ENCODE measurements at regions not wholly inside any gene's neighbourhood (a gene's known extent, or its start where the extent isn't known, plus 50 kb on each side); places are given as distances from the start of the nearest gene placed in this dataset.

GRCh38 chr16:49048557-49048956, 233.1 kb downstream of the CBLN1 start:
- ATAC-seq = no peak
- Mint-ChIP-seq H3K27ac (no peak overlapping the region), H3K9me3 (peaks cover 0 to 3% of the 10 kb centered on the region in 2 donors), H3K4me1 (no peaks in the 10 kb centered on the region), H3K4me3 (no peak overlapping the region), H3K27me3 (no peaks in the 10 kb centered on the region)
- DNase-seq = no peak

DNA sequence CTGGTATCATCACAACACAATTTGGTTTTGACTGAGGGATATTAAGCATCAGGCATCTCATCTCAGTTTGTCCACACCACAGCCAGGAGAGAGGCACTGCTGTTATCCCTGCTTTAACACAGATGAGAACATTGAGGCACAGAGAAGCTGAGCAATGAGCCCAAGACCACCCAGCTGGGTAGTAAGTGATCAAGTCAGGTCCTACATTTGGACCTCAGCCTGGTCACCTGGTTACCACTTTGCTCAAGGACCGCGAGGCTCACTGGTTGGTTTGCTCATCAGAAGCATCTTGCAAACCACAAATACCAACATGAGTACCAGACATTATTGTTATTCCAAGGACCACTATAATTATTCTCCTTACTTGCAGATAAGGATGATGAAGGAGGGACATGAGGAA, 245.5 kb downstream of the CBLN1 start:
- ATAC-seq (no peak), DNase-seq (no peak)
- no peaks in the 10 kb centered on the region for H3K4me1 Mint-ChIP-seq
- no peaks in the 10 kb centered on the region for H3K27me3 Mint-ChIP-seq
- H3K27ac Mint-ChIP-seq = no peak overlapping the region
- H3K4me3 Mint-ChIP-seq = no peak overlapping the region
- peaks cover 0 to 6% of the 10 kb centered on the region in 2 donors for H3K9me3 Mint-ChIP-seq

DNA sequence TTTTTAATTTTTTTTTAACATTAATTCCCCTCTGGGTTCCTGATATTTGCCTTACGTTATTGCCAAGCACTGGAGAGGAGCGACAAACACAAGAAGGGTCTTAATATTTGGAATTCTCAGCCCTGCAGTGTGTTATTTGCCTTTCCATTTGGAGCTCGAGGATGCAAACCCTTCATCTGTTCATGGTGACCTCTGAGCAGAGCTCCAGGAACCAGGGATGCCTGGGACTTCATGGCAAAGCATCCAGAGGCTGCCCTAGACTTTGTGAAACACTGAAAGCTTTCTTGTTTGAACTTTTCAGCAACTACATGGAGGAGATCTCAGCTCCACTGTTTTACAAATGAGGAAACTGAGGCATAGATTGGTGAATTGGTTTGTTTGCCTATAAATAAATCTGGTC, 254.2 kb downstream of the CBLN1 start:
- Mint-ChIP-seq H3K4me1 (no peaks in the 10 kb centered on the region), H3K27me3 (peaks cover 8% of the 10 kb centered on the region), H3K4me3 (no peak overlapping the region), H3K9me3 (peaks cover 5 to 14% of the 10 kb centered on the region in 2 donors), H3K27ac (no peak overlapping the region)
- no peak for ATAC-seq
- no peak for DNase-seq

DNA sequence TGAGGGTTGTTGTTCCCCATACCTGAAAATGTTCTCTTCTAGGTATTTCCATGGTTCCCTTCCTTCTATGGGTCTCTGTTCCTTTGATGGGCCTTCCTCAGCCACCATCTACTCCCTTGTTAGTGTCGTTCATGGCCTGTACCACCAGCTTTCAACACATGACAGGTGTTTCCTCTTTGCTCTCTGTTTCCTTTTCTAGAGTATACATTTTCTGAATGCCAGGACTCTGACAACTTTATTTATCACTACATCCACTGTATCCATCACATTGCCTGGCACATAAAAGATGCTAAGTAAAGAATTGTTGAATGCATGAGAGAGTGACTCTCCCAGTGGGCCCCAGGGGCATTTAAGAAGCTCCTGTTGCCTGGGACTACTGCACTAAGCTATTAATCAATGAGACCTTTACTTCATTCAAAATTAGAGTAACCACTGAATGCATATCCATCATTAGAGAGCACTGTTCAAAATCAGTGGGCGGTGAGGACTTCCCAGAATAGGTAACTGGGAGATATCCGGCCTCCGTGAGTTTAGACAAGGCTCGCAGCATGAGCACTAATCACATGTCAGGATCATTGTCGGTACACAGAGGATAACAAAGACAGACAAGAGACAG, 255.0 kb downstream of the CBLN1 start:
- Mint-ChIP-seq H3K4me1 (no peaks in the 10 kb centered on the region), H3K9me3 (peaks cover 5 to 14% of the 10 kb centered on the region in 2 donors), H3K27me3 (peaks cover 8% of the 10 kb centered on the region), H3K27ac (no peak overlapping the region), H3K4me3 (no peak overlapping the region)
- DNase-seq = no peak
- no peak for ATAC-seq

DNA sequence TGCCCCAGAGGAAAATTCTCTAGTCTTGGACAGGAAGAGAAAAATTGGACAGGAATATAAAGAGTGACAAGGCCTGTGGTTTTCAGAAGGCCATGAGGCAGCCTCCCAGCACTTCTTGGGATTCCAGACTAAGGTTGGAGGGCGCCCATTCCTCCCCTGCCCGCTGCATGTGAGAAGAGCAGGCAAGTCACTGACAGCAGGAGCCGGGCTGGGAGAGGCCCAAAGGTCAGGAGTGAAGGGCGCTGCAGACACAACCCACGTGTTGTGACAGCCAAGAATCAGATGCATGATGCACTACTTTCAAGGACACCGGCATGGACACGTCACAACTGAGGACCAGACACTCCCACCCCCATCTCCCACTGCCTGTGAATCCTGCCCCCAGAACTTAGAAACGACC, 256.7 kb downstream of the CBLN1 start:
- Mint-ChIP-seq H3K27me3 (peaks cover 10% of the 10 kb centered on the region), H3K4me1 (no peaks in the 10 kb centered on the region), H3K4me3 (no peak overlapping the region), H3K9me3 (peaks cover 5 to 11% of the 10 kb centered on the region in 2 donors), H3K27ac (no peak overlapping the region)
- no peak for ATAC-seq
- no peak for DNase-seq

DNA sequence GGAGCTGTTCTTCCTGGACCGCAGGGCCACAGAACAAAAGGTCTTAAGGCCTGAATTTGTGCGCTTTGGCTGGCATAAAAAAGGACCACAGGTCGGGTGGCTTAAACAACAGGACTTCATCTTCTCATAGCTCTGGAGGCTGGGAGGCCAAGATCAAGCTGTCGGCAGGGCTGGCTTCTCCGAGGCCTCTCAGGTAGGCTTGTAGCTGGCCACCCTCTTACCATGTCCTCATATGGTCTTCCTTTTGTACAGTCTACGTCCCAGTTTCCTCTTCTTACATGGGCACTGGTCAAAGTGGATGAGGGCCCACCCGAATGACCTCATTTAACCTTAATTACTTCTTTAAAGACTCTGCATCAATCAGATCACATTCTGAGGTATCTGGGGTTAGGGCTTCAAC, 257.6 kb downstream of the CBLN1 start:
- Mint-ChIP-seq H3K4me3 (no peak overlapping the region), H3K9me3 (peaks cover 5 to 8% of the 10 kb centered on the region in 2 donors), H3K27me3 (peaks cover 17% of the 10 kb centered on the region), H3K27ac (no peak overlapping the region), H3K4me1 (no peaks in the 10 kb centered on the region)
- ATAC-seq (no peak), DNase-seq (no peak)

GRCh38 chr16:49023050-49023449, 258.6 kb downstream of the CBLN1 start:
- DNase-seq (no peak), ATAC-seq (no peak)
- H3K4me3 Mint-ChIP-seq = no peak overlapping the region
- no peaks in the 10 kb centered on the region for H3K4me1 Mint-ChIP-seq
- peaks cover 17% of the 10 kb centered on the region for H3K27me3 Mint-ChIP-seq
- no peak overlapping the region for H3K27ac Mint-ChIP-seq
- peaks cover 5 to 8% of the 10 kb centered on the region in 2 donors for H3K9me3 Mint-ChIP-seq

GRCh38 chr16:49022351-49022963, 259.2 kb downstream of the CBLN1 start:
- Mint-ChIP-seq H3K4me3 (no peak overlapping the region), H3K9me3 (peaks cover 5 to 8% of the 10 kb centered on the region in 2 donors), H3K27me3 (peaks cover 17% of the 10 kb centered on the region), H3K27ac (no peak overlapping the region), H3K4me1 (no peaks in the 10 kb centered on the region)
- ATAC-seq (no peak), DNase-seq (no peak)

- peaks cover 17% of the 10 kb centered on the region for H3K27me3 Mint-ChIP-seq
- no peak overlapping the region for H3K4me3 Mint-ChIP-seq
- H3K27ac Mint-ChIP-seq = no peak overlapping the region
- no peaks in the 10 kb centered on the region for H3K4me1 Mint-ChIP-seq
- DNase-seq (no peak), ATAC-seq (no peak)
- no peaks in the 10 kb centered on the region for H3K9me3 Mint-ChIP-seq
These were observed 260.5 kb downstream of the CBLN1 start for GRCh38 chr16:49021136-49021535.

GRCh38 chr16:49020436-49020835, 261.2 kb downstream of the CBLN1 start:
- no peak for DNase-seq
- Mint-ChIP-seq H3K27ac (no peak overlapping the region), H3K27me3 (peaks cover 17% of the 10 kb centered on the region), H3K9me3 (no peaks in the 10 kb centered on the region), H3K4me1 (no peaks in the 10 kb centered on the region), H3K4me3 (no peak overlapping the region)
- ATAC-seq = no peak

GRCh38 chr16:49019831-49020230, 261.8 kb downstream of the CBLN1 start:
- H3K4me3 Mint-ChIP-seq = no peak overlapping the region
- no peaks in the 10 kb centered on the region for H3K9me3 Mint-ChIP-seq
- H3K27me3 Mint-ChIP-seq = peaks cover 17% of the 10 kb centered on the region
- no peak for DNase-seq
- H3K27ac Mint-ChIP-seq = no peak overlapping the region
- ATAC-seq = no peak
- no peaks in the 10 kb centered on the region for H3K4me1 Mint-ChIP-seq

GRCh38 chr16:49019081-49019633, 262.5 kb downstream of the CBLN1 start:
- Mint-ChIP-seq H3K27ac (no peak overlapping the region), H3K9me3 (no peaks in the 10 kb centered on the region), H3K27me3 (peaks cover 12% of the 10 kb centered on the region), H3K4me3 (no peak overlapping the region), H3K4me1 (no peaks in the 10 kb centered on the region)
- no peak for ATAC-seq
- no peak for DNase-seq

DNA sequence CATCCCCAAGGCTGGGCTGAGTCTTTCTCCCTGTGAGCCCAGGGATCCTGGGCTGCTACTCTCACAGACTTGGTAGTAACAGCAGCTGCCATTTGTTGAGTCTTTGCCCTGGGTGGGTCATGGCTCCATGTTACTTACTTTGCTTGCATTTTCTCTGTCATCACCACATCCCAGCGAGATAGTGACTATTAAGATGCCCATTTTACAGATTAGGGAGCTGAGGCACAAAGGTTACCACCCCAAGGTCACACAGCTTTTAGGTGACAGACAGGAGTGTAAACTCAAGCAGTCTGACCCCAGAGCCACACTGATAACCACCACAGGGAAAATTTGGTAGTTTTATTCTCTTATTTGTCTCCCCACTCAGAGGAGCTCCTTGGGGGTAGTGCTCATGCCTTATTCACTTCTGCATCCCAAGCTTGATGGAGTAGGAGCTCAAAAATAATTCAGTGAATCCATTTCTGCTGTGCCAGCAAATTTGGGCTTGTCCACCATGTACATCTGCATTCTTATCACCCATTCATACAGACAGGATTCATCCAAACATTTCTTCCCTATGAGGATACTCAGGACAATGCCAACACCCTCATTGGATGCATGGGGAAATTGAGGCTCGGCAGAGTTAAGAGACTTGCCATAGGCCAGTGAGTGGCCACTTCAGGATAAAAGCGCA, 263.2 kb downstream of the CBLN1 start:
- H3K9me3 Mint-ChIP-seq = no peaks in the 10 kb centered on the region
- no peak for DNase-seq
- H3K4me1 Mint-ChIP-seq = no peaks in the 10 kb centered on the region
- ATAC-seq = no peak
- peaks cover 10% of the 10 kb centered on the region for H3K27me3 Mint-ChIP-seq
- no peak overlapping the region for H3K4me3 Mint-ChIP-seq
- H3K27ac Mint-ChIP-seq = no peak overlapping the region

GRCh38 chr16:49017501-49017900, 264.1 kb downstream of the CBLN1 start:
- no peaks in the 10 kb centered on the region for H3K4me1 Mint-ChIP-seq
- no peak for DNase-seq

DNA sequence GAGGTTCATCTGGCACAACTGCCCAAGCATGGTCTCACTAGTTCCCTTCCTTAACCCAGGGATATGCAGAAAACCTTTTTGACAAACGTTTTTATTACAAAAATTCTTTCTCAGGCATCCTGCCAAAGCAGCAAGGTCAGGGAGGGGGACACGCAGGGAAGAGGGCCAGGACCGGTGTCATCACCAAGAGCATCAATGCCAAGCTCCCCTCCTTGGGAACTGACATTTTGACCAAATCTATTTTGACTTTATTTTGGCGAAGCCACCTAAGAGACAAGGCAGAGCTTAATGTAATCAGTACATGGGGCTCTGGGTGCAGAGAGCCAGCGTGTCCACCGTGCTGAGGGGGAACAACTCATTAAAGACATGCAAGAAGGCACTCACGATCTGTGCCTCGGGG, 265.2 kb downstream of the CBLN1 start:
- no peak for ATAC-seq
- Mint-ChIP-seq H3K9me3 (peaks cover 0 to 4% of the 10 kb centered on the region in 2 donors), H3K4me3 (no peak overlapping the region), H3K27ac (no peak overlapping the region), H3K4me1 (no peaks in the 10 kb centered on the region), H3K27me3 (peaks cover 10% of the 10 kb centered on the region)
- DNase-seq = no peak

More at GRCh38 chr16:49017501-49017900, 264.1 kb downstream of the CBLN1 start:
- Mint-ChIP-seq H3K9me3 (no peaks in the 10 kb centered on the region), H3K4me3 (no peak overlapping the region), H3K27me3 (peaks cover 10% of the 10 kb centered on the region), H3K27ac (no peak overlapping the region)
- no peak for ATAC-seq

GRCh38 chr16:49015225-49015592, 266.4 kb downstream of the CBLN1 start:
- no peak overlapping the region for H3K4me3 Mint-ChIP-seq
- DNase-seq (no peak), ATAC-seq (no peak)
- H3K9me3 Mint-ChIP-seq = peaks cover 0 to 4% of the 10 kb centered on the region in 2 donors
- H3K27me3 Mint-ChIP-seq = peaks cover 10% of the 10 kb centered on the region
- no peak overlapping the region for H3K27ac Mint-ChIP-seq
- no peaks in the 10 kb centered on the region for H3K4me1 Mint-ChIP-seq
